HepG2 (cell line): ENCODE measurements at regions not wholly inside any gene's neighbourhood (a gene's known extent, or its start where the extent isn't known, plus 50 kb on each side); places are given as distances from the start of the nearest gene placed in this dataset.

Experiments used
- SMARCE1 ChIP-seq: fragments of 450-650 bp; IDR thresholded peaks from 2 replicates; pipeline ENCODE4 v1.6.1; 2017; ENCODE audit warnings: borderline replicate concordance
- STAG1 ChIP-seq: sonication (generic); formaldehyde crosslinking; IDR thresholded peaks from 2 replicates; pipeline ENCODE4 v1.4.0; 2020; ENCODE audit warnings: missing genetic modification reagents
- ZBTB1 ChIP-seq: sonication (generic); formaldehyde crosslinking; IDR thresholded peaks from 2 replicates; pipeline ENCODE4 v1.4.0; 2020; ENCODE audit warnings: missing genetic modification reagents, borderline replicate concordance
- ZBTB8A ChIP-seq: sonication (generic); formaldehyde crosslinking; IDR thresholded peaks from 2 replicates; pipeline ENCODE4 v1.4.0; 2020; ENCODE audit warnings: mild to moderate bottlenecking, low read depth, missing genetic modification reagents, borderline replicate concordance
- ZFX ChIP-seq: sonication (generic); formaldehyde crosslinking; IDR thresholded peaks from 2 replicates; pipeline ENCODE4 v1.4.0; 2020; ENCODE audit warnings: mild to moderate bottlenecking, low read depth, missing genetic modification reagents, moderate library complexity
- ZNF138 ChIP-seq: sonication (generic); formaldehyde crosslinking; IDR thresholded peaks from 2 replicates; pipeline ENCODE4 v1.5.0; 2020; ENCODE audit warnings: mild to moderate bottlenecking, low read depth, missing genetic modification reagents
- ZNF30 ChIP-seq: sonication (generic); formaldehyde crosslinking; IDR thresholded peaks from 2 replicates; pipeline ENCODE4 v1.5.0; 2020; ENCODE audit warnings: mild to moderate bottlenecking, missing genetic modification reagents
- ZNF720 ChIP-seq: sonication (generic); formaldehyde crosslinking; IDR thresholded peaks from 2 replicates; pipeline ENCODE4 v1.4.0; 2020; ENCODE audit warnings: missing genetic modification reagents
- ZNF883 ChIP-seq: sonication (generic); formaldehyde crosslinking; IDR thresholded peaks from 2 replicates; pipeline ENCODE4 v1.5.1; 2020; ENCODE audit warnings: mild to moderate bottlenecking, missing genetic modification reagents; ENCODE audit errors: not compliant biosample characterization
- TF ChIP-seq, protein P1 (sequence below): IDR thresholded peaks from 2 replicates; pipeline ENCODE4 v1.6.1; 2016; ENCODE audit warnings: missing compliant biosample characterization, missing genetic modification reagents, borderline replicate concordance

DNA sequence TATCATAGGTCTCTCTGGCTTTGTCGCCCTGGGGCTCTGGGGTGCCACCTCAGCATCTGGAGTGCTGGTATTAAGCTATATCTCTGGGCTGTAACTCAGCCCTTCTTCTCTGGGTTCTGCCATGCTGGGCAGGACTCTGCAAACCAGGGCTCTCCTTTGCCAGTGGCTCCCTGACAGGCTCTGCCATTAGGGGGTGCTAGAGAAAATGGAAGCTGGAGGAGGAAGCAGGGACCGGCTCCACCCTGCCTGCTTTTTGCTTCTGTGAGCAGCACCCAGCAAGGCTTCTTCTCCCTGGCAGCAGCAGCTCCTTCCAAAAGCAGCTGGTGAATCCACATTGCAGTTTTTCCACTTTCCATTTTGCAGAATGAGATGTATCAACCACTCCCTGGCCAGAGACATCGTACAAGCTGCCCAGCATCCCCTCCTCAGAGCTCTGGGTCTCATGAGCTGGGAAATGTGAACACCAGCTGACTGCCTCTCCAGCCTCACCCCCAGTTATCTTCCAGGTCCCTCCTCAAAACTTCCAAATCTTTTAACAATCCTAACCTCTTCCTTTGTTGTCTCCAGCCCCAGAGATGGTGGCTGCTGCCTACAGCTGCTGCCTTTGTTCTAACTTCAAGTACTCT, 165.0 kb downstream of the ABHD5 start:
- TF ChIP-seq ZNF30 (CRISPR knock-in tag) (no peak), ZNF883 (CRISPR knock-in tag) (no peak), ZBTB8A (CRISPR knock-in tag) (no peak), ZNF720 (no peak), STAG1 (CRISPR knock-in tag) (peak; percentile 59), ZNF138 (no peak), ZBTB1 (no peak), SMARCE1 (no peak), ZFX (CRISPR knock-in tag) (no peak)
- TF ChIP-seq, protein P1, sequence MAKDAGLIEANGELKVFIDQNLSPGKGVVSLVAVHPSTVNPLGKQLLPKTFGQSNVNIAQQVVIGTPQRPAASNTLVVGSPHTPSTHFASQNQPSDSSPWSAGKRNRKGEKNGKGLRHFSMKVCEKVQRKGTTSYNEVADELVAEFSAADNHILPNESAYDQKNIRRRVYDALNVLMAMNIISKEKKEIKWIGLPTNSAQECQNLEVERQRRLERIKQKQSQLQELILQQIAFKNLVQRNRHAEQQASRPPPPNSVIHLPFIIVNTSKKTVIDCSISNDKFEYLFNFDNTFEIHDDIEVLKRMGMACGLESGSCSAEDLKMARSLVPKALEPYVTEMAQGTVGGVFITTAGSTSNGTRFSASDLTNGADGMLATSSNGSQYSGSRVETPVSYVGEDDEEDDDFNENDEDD (CRISPR knock-in tag): no peak
